Stimulated activated naive CD4-positive, alpha-beta T cell treated with Interleukin-2 at 50 U/mL for 16 hours (primary cell): ENCODE measurements at regions not wholly inside any gene's neighbourhood (a gene's known extent, or its start where the extent isn't known, plus 50 kb on each side); places are given as distances from the start of the nearest gene placed in this dataset.

Source experiments
- DNase-seq: peaks from one replicate; lab custom pipeline; 2025; lab: John Stamatoyannopoulos, UW

DNA sequence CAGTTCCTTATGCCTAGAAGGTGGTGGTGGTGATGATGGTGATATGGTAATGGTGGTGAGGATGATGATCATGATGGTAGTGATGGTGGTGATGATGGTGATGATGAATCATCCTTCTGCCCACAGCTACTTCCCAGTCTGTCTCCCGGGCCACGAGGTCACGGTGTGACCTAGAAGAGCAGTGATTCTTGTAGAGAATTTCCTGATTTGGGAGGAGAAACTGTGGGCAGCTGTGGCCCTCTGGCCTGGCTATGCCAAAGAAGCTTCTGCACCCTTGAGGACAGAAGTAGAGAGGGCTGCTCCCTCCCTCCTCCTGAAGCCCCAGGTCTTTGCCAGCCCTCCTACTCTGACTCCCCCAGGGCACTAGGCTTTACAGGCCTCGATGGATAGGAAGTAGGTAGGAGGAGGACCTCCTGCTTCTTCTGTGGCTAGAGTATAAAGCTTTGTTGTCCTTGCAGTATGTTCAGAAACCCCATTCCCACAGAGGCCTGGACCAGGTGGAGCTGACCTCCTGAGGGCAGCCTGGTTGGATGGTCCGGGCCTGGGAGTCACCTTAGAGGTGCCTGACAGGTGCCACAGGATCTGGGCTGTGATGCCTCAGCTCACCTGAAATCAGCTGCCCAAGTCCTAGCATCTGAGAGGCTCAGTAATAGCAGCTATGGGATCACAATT lies 57.9 kb upstream of the EPAS1 start:
- DNase-seq: peak; percentile 15

DNA sequence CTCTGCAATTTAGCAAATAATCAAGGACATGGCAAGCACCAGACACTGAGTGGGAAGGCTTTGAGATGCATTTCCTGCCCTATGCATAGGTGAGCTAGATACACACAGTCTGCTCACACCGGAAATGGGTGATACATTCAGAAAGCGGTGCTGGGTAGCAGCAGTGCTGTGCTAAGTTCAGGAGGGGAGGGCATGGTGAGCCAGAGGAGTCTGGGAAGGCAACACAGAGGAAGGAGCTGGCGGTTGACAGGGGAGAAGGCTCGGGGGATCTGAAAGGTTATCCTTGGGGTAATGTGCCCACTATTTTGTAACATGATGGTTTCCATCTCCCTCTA lies 57.4 kb upstream of the EPAS1 start:
- peak; percentile 62 for DNase-seq

DNA sequence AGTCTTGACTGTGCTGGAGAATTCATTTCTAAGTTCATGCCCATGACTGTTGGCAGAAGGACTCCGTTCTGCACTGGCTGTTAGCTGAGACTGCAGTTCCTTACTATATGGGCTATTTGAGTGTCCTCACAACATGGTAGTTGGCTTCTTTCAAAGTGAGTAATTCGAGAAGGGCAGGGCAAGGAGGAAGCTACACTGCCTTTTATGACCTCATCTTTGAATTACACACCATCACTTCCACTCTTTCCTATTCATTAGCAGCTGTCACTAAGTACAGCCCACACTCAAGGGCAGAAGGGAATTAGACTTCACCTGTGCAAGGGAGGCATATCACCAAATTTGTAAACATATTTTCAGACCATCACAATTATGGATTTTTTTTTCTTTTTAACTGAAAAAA lies 55.9 kb upstream of the EPAS1 start:
- no peak for DNase-seq

DNA sequence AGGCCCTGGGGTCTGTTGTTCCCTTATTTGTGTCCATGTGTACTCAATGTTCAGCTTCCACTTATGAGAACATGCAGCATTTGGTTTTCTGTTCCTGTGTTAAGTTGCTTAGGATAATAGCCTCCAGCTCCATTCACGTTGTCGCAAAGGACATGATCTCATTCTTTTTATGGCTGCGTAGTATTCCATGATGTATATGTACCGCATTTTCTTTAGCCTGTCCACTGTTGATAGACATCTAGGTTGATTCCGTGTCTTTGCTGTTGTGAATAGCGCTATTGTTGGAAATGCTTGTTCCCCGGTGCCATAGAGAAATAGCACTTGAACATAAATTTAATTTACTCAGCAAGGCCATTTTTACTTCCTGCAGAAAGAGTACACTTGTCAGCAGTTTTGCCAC lies 51.3 kb upstream of the EPAS1 start:
- DNase-seq: no peak

DNA sequence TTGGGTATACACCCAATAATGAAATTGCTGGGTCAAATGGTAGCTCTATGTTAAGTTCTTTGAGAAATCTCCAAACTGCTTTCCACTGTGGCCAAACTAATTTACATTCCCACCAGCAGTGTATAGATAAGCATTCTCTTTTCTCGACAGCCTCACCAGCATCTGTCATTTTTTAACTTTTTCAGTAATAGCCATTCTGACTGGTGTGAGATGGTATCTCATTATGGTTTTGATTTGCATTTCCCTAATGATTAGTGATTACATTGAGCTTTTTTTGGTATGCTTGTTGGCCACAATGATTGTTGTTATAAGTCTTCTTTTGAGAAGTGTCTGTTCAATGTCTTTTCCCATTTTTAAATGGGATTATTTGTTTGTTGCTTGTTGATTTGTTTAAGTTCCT lies 50.4 kb upstream of the EPAS1 start:
- no peak for DNase-seq
